Keratinocyte (primary cell): ENCODE measurements at regions not wholly inside any gene's neighbourhood (a gene's known extent, or its start where the extent isn't known, plus 50 kb on each side); places are given as distances from the start of the nearest gene placed in this dataset.

ENCODE experiments used
- DNase-seq: peaks from one replicate; pipeline ENCODE4 v3.0.0-alpha.2; 2011; ENCODE audit warnings: low read depth, missing footprints, low spot score
- FAIRE-seq: peaks from 2 replicates; lab custom pipeline; 2011; peaks lifted over from hg19 to GRCh38; lab: Jason Lieb, UNC
- H2AFZ ChIP-seq: 2 replicates; pipeline ENCODE4 v1.6.0; 2012; ENCODE audit warnings: low read length, control low read depth, inconsistent platforms; ENCODE audit not compliant: control insufficient read depth
- H3K27ac ChIP-seq: 2 replicates; pipeline ENCODE4 v1.5.1; 2011; ENCODE audit warnings: low read length; ENCODE audit not compliant: control insufficient read depth, insufficient read depth
- H3K27me3 ChIP-seq: 3 replicates; pipeline ENCODE4 v1.6.0; 2011; ENCODE audit warnings: low read length; ENCODE audit not compliant: control insufficient read depth, insufficient read depth; ENCODE audit errors: extremely low read depth
- H3K36me3 ChIP-seq, 2 experiments: 2 replicates in 1 of 2; 3 replicates in 1 of 2; pipeline ENCODE4 v1.5.1; 2011; ENCODE audit warnings: low read length in 2 of 2, mild to moderate bottlenecking in 1 of 2; ENCODE audit not compliant: control insufficient read depth in 2 of 2, insufficient read depth in 2 of 2; ENCODE audit errors: extremely low read depth in 1 of 2
- H3K4me1 ChIP-seq: 3 replicates; pipeline ENCODE4 v1.5.1; 2011; ENCODE audit warnings: low read length; ENCODE audit not compliant: control insufficient read depth, insufficient read depth; ENCODE audit errors: extremely low read depth
- H3K4me2 ChIP-seq: 3 replicates; pipeline ENCODE4 v1.6.0; 2011; ENCODE audit warnings: low read depth, low read length; ENCODE audit not compliant: control insufficient read depth, insufficient read depth; ENCODE audit errors: extremely low read depth
- H3K4me3 ChIP-seq, 3 experiments: fragments of 200-600 bp in 1 of 3; sonication (generic) in 1 of 3; 2 replicates in 2 of 3; 3 replicates in 1 of 3; pipeline ENCODE4 v1.5.1; 2011 to 2016; ENCODE audit warnings: low read length in 3 of 3, mild to moderate bottlenecking in 3 of 3, control low read depth in 2 of 3, inconsistent platforms in 1 of 3, low read depth in 1 of 3, mixed read lengths in 1 of 3, mixed run types in 1 of 3, moderate library complexity in 1 of 3; ENCODE audit not compliant: control insufficient read depth in 2 of 3, insufficient read depth in 2 of 3; ENCODE audit errors: extremely low read depth in 1 of 3
- H3K79me2 ChIP-seq: 2 replicates; pipeline ENCODE4 v1.6.0; 2012; ENCODE audit warnings: low read length; ENCODE audit not compliant: control insufficient read depth, insufficient read depth
- H3K9ac ChIP-seq: 3 replicates; pipeline ENCODE4 v1.6.0; 2011; ENCODE audit warnings: low read length; ENCODE audit not compliant: control insufficient read depth, insufficient read depth; ENCODE audit errors: extremely low read depth
- H3K9me1 ChIP-seq: 3 replicates; pipeline ENCODE4 v1.6.0; 2011; ENCODE audit warnings: low read length; ENCODE audit not compliant: control insufficient read depth, insufficient read depth; ENCODE audit errors: extremely low read depth
- H3K9me3 ChIP-seq: 2 replicates; pipeline ENCODE4 v1.5.1; 2012; ENCODE audit warnings: low read depth, low read length; ENCODE audit not compliant: control insufficient read depth
- H4K20me1 ChIP-seq: 3 replicates; pipeline ENCODE4 v1.6.0; 2011; ENCODE audit warnings: low read length; ENCODE audit not compliant: control insufficient read depth, insufficient read depth; ENCODE audit errors: extremely low read depth
- EZH2 ChIP-seq: IDR thresholded peaks from one replicate; pipeline ENCODE4 v1.6.1; 2012; ENCODE audit warnings: inconsistent platforms, mild to moderate bottlenecking, low read length, moderate library complexity
- dilution Hi-C: fragments of 300-500 bp; cut with MboI; formaldehyde crosslinking; loops from one replicate; pipeline ENCODE4 v1.7.0; 2020; ENCODE audit warnings: low sequenced_read_pairs; ENCODE audit not compliant: extremely low pct_ligation_motif_present
- TF ChIP-seq, protein P1 (sequence below), 3 experiments: IDR thresholded peaks in 1 of 3; conservative IDR thresholded peaks in 1 of 3; optimal IDR thresholded peaks in 1 of 3; 2 replicates in 2 of 3; 3 replicates in 1 of 3; pipeline versions ENCODE3 to v1.5.1; 2011; ENCODE audit warnings: low read length in 3 of 3, mild to moderate bottlenecking in 3 of 3, moderate library complexity in 2 of 3, control low read depth in 1 of 3, inconsistent platforms in 1 of 3; ENCODE audit not compliant: insufficient read depth in 2 of 3; ENCODE audit errors: extremely low read depth in 1 of 3

DNA sequence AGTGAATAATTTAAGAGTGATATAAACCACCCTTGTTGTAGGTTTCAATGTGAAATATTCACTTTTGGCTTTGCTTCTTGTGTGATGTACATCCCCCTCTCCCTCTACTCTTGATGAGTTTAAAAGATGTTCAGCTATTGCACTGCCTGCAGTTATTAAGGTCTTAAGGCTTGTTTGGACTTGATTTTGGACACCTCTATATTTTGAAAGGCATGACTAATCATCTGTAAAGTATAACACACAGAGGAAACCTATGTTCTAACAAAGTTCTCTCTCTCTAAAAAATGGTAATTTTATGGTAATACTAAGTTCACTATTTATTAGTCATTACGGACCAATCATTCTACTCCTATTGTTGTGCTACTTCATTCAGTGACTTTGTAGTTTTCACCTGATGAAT is 1719.9 kb downstream of the GRIK2 start:
- H3K9ac ChIP-seq = no peak overlapping the region
- H3K4me3 ChIP-seq = no peak overlapping the region
- no peaks in the 10 kb centered on the region for H3K79me2 ChIP-seq
- no peaks in the 10 kb centered on the region for H3K9me3 ChIP-seq
- H3K4me1 ChIP-seq = no peaks in the 10 kb centered on the region
- H3K36me3 ChIP-seq = no peaks in the 10 kb centered on the region
- no peak overlapping the region for H2AFZ ChIP-seq
- no peaks in the 10 kb centered on the region for H3K27me3 ChIP-seq
- no peaks in the 10 kb centered on the region for H4K20me1 ChIP-seq
- DNase-seq = peak; percentile 1
- FAIRE-seq = no peak
- H3K4me2 ChIP-seq = no peak overlapping the region
- TF ChIP-seq, protein P1, sequence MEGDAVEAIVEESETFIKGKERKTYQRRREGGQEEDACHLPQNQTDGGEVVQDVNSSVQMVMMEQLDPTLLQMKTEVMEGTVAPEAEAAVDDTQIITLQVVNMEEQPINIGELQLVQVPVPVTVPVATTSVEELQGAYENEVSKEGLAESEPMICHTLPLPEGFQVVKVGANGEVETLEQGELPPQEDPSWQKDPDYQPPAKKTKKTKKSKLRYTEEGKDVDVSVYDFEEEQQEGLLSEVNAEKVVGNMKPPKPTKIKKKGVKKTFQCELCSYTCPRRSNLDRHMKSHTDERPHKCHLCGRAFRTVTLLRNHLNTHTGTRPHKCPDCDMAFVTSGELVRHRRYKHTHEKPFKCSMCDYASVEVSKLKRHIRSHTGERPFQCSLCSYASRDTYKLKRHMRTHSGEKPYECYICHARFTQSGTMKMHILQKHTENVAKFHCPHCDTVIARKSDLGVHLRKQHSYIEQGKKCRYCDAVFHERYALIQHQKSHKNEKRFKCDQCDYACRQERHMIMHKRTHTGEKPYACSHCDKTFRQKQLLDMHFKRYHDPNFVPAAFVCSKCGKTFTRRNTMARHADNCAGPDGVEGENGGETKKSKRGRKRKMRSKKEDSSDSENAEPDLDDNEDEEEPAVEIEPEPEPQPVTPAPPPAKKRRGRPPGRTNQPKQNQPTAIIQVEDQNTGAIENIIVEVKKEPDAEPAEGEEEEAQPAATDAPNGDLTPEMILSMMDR (optimal IDR thresholded peaks at IDR 0.05 in 1 of 3, IDR thresholded peaks at IDR 0.05 in 1 of 3, conservative IDR thresholded peaks at IDR 0.05 in 1 of 3; ENCODE audit: extremely low read depth in 1 of 3, insufficient read depth in 2 of 3, low read length in 3 of 3) = no peak
- TF ChIP-seq EZH2 = no peak
- no peaks in the 10 kb centered on the region for H3K9me1 ChIP-seq
- H3K27ac ChIP-seq = no peak overlapping the region
- dilution Hi-C loops = no loop called here

- H3K9ac ChIP-seq = no peak overlapping the region
- no peaks in the 10 kb centered on the region for H3K9me3 ChIP-seq
- TF ChIP-seq, protein P1 (optimal IDR thresholded peaks at IDR 0.05 in 1 of 3, IDR thresholded peaks at IDR 0.05 in 1 of 3, conservative IDR thresholded peaks at IDR 0.05 in 1 of 3; ENCODE audit: extremely low read depth in 1 of 3, insufficient read depth in 2 of 3, low read length in 3 of 3) = no peak
- no peak for TF ChIP-seq EZH2
- DNase-seq (no peak), FAIRE-seq (no peak)
- dilution Hi-C loops = no loop called here
- no peaks in the 10 kb centered on the region for H4K20me1 ChIP-seq
- no peaks in the 10 kb centered on the region for H3K9me1 ChIP-seq
- no peaks in the 10 kb centered on the region for H3K4me1 ChIP-seq
- no peak overlapping the region for H3K4me2 ChIP-seq
- no peaks in the 10 kb centered on the region for H3K36me3 ChIP-seq
- H2AFZ ChIP-seq = no peak overlapping the region
- H3K27me3 ChIP-seq = no peaks in the 10 kb centered on the region
- no peak overlapping the region for H3K27ac ChIP-seq
- no peaks in the 10 kb centered on the region for H3K79me2 ChIP-seq
- no peak overlapping the region for H3K4me3 ChIP-seq
Measured at GRCh38 chr6:103107985-103108384, 1714.5 kb downstream of the GRIK2 start.
